ENCODE measurements at regions not wholly inside any gene's neighbourhood (a gene's known extent, or its start where the extent isn't known, plus 50 kb on each side); places are given as distances from the start of the nearest gene placed in this dataset.

DNA sequence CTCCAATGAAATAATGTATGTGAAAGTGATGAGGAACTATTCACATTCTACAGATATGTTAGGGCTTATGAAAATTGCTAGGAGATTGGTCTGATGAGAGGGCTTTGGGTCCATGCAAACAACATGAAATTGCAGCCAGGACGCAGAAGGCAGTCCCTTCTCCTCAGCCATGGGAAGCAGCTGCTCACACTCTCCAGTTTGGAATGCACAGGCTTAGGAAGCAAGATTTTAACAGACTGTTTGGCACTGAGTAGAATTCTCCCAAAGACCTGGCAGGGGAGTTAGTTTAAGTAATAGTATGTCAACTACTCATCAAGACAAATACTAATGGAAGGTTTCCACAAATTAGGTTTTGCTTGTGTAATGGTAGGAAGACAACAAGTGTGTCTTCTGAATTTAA lies 500.7 kb upstream of the ARRDC4 start:
- Histone ChIP-seq H3K36me3 (replicated peaks; ENCODE audit: insufficient read depth, low read length) (no peaks in the 10 kb centered on the region), H3K4me2 (ENCODE audit: low read depth, low read length) (no peak overlapping the region), H3K4me1 (ENCODE audit: low read length) (no peaks in the 10 kb centered on the region), H3K27ac (ENCODE audit: low read length) (no peak overlapping the region), H3K79me2 (ENCODE audit: low read length) (no peaks in the 10 kb centered on the region), H3K4me3 (ENCODE audit: low read length) (no peak overlapping the region), H3K9ac (ENCODE audit: low read length) (no peak overlapping the region), H3K9me3 (replicated peaks; ENCODE audit: insufficient read depth, low read length) (no peaks in the 10 kb centered on the region), H3K9me2 (replicated peaks; ENCODE audit: insufficient read depth, low read length) (no peaks in the 10 kb centered on the region), H4K20me1 (ENCODE audit: insufficient read depth, low read length) (no peaks in the 10 kb centered on the region), H3K27me3 (replicated peaks; ENCODE audit: insufficient read depth, low read length) (no peaks in the 10 kb centered on the region), H2AFZ (ENCODE audit: low read length) (no peak overlapping the region), H3F3A (ENCODE audit: insufficient read depth, low read length) (no peaks in the 10 kb centered on the region)
- TF ChIP-seq EZH2 (optimal IDR thresholded peaks at IDR 0.05; ENCODE audit: low read depth, low read length): no peak
- no peak for TF ChIP-seq EZH2phosphoT487 (IDR thresholded peaks at IDR 0.05; ENCODE audit: low read length)
- TF ChIP-seq, protein P1, sequence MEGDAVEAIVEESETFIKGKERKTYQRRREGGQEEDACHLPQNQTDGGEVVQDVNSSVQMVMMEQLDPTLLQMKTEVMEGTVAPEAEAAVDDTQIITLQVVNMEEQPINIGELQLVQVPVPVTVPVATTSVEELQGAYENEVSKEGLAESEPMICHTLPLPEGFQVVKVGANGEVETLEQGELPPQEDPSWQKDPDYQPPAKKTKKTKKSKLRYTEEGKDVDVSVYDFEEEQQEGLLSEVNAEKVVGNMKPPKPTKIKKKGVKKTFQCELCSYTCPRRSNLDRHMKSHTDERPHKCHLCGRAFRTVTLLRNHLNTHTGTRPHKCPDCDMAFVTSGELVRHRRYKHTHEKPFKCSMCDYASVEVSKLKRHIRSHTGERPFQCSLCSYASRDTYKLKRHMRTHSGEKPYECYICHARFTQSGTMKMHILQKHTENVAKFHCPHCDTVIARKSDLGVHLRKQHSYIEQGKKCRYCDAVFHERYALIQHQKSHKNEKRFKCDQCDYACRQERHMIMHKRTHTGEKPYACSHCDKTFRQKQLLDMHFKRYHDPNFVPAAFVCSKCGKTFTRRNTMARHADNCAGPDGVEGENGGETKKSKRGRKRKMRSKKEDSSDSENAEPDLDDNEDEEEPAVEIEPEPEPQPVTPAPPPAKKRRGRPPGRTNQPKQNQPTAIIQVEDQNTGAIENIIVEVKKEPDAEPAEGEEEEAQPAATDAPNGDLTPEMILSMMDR (IDR thresholded peaks at IDR 0.05; ENCODE audit: low read length): no peak
- no peak for DNase-seq

DNA sequence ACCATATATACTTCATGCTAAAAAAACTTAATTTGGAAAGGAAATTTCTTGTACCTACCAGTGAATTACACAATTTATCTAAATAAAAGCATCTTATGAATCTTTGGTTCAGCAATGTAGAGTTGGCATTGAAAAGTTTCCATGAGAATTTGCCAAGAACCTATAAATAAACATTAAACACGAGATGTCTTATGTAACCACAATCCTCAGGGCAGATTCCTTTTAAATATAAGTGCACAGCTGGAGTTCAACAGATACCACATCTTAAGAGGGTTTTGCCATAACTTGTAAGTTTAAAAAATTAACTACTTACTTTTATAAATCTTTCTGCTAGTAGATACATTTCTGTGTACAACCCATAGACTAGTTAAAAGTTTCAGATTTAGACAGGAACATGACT lies 499.3 kb upstream of the ARRDC4 start:
- Histone ChIP-seq H4K20me1 (ENCODE audit: insufficient read depth, low read length) (no peaks in the 10 kb centered on the region), H3K4me3 (ENCODE audit: low read length) (no peak overlapping the region), H3K27me3 (replicated peaks; ENCODE audit: insufficient read depth, low read length) (no peaks in the 10 kb centered on the region), H3K36me3 (replicated peaks; ENCODE audit: insufficient read depth, low read length) (no peaks in the 10 kb centered on the region), H3K79me2 (ENCODE audit: low read length) (no peaks in the 10 kb centered on the region), H3K9me3 (replicated peaks; ENCODE audit: insufficient read depth, low read length) (no peaks in the 10 kb centered on the region), H3K4me2 (ENCODE audit: low read depth, low read length) (no peak overlapping the region), H3K9me2 (replicated peaks; ENCODE audit: insufficient read depth, low read length) (no peaks in the 10 kb centered on the region), H3K4me1 (ENCODE audit: low read length) (no peaks in the 10 kb centered on the region), H3K27ac (ENCODE audit: low read length) (no peak overlapping the region), H3F3A (ENCODE audit: insufficient read depth, low read length) (no peaks in the 10 kb centered on the region), H3K9ac (ENCODE audit: low read length) (no peak overlapping the region), H2AFZ (ENCODE audit: low read length) (no peak overlapping the region)
- DNase-seq: no peak
- TF ChIP-seq EZH2phosphoT487 (IDR thresholded peaks at IDR 0.05; ENCODE audit: low read length): no peak
- no peak for TF ChIP-seq EZH2 (optimal IDR thresholded peaks at IDR 0.05; ENCODE audit: low read depth, low read length)
- TF ChIP-seq, protein P1 (IDR thresholded peaks at IDR 0.05; ENCODE audit: low read length): no peak

DNA sequence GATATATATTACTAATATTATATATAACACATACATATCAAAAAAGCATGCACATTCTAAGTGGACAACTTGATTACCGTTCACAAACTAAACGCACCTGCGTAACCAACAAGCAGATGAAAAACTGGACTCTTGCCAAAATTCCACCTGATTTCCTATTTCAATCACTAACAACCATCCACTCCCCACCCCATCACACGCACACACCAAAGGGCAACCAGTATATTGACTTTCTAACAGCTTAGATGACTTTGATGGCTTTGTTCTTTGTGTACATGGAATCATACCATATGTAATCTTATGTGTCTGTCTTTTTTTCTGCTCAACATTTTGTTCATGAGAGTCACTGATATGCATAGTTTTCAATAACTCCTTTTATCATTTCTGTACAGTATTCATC lies 496.8 kb upstream of the ARRDC4 start:
- TF ChIP-seq, protein P1 (IDR thresholded peaks at IDR 0.05; ENCODE audit: low read length): no peak
- TF ChIP-seq EZH2phosphoT487 (IDR thresholded peaks at IDR 0.05; ENCODE audit: low read length) (no peak), EZH2 (optimal IDR thresholded peaks at IDR 0.05; ENCODE audit: low read depth, low read length) (no peak)
- no peaks in the 10 kb centered on the region for H3F3A ChIP-seq (ENCODE audit: insufficient read depth, low read length)
- H2AFZ ChIP-seq (ENCODE audit: low read length): no peak overlapping the region
- no peaks in the 10 kb centered on the region for H3K79me2 ChIP-seq (ENCODE audit: low read length)
- H3K4me3 ChIP-seq (ENCODE audit: low read length): no peak overlapping the region
- no peaks in the 10 kb centered on the region for H4K20me1 ChIP-seq (ENCODE audit: insufficient read depth, low read length)
- H3K36me3 ChIP-seq (replicated peaks; ENCODE audit: insufficient read depth, low read length): no peaks in the 10 kb centered on the region
- H3K27me3 ChIP-seq (replicated peaks; ENCODE audit: insufficient read depth, low read length): no peaks in the 10 kb centered on the region
- no peak for DNase-seq
- no peaks in the 10 kb centered on the region for H3K9me2 ChIP-seq (replicated peaks; ENCODE audit: insufficient read depth, low read length)
- H3K9ac ChIP-seq (ENCODE audit: low read length): no peak overlapping the region
- no peak overlapping the region for H3K4me2 ChIP-seq (ENCODE audit: low read depth, low read length)
- no peaks in the 10 kb centered on the region for H3K9me3 ChIP-seq (replicated peaks; ENCODE audit: insufficient read depth, low read length)
- H3K27ac ChIP-seq (ENCODE audit: low read length): no peak overlapping the region
- H3K4me1 ChIP-seq (ENCODE audit: low read length): no peaks in the 10 kb centered on the region

Data from MM.1S (cell line).